NB4 (cell line): ENCODE measurements at regions not wholly inside any gene's neighbourhood (a gene's known extent, or its start where the extent isn't known, plus 50 kb on each side); places are given as distances from the start of the nearest gene placed in this dataset.

Experiments
- POLR2A ChIP-seq: IDR thresholded peaks from 2 replicates; pipeline ENCODE4 v1.6.1; 2011; ENCODE audit warnings: mild to moderate bottlenecking; ENCODE audit not compliant: insufficient read length; ENCODE audit errors: extremely low read depth
- TF ChIP-seq, protein P1 (sequence below): IDR thresholded peaks from one replicate; pipeline ENCODE4 v1.5.1; 2012; ENCODE audit warnings: low read depth, low read length

DNA sequence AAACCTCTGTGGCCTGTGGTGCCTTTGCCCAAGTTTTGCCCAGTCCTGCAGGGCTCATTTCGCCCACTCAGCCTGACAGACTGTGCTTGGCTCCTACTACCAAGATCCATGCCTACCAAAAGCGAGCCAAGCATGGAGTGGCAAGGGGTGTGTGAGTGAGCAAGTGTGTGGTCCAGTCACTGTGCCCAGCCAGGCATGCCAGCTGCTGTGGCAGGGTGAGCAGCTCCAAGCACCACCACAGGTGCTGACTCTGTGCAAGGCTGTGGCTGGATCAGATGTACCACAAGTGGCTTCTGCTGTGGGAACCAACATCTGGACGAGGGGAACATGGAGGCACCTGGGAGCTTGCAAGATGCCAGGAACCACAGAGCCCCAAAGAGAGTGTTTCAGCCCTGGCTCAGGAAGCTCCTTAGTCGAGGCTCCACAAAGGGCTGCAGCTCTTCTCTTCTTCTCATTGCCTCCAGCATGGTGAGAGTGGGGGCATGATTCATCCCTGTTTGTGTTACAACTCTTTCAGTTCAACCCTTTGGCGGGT, 1564.2 kb upstream of the MIR17HG start:
- TF ChIP-seq, protein P1, sequence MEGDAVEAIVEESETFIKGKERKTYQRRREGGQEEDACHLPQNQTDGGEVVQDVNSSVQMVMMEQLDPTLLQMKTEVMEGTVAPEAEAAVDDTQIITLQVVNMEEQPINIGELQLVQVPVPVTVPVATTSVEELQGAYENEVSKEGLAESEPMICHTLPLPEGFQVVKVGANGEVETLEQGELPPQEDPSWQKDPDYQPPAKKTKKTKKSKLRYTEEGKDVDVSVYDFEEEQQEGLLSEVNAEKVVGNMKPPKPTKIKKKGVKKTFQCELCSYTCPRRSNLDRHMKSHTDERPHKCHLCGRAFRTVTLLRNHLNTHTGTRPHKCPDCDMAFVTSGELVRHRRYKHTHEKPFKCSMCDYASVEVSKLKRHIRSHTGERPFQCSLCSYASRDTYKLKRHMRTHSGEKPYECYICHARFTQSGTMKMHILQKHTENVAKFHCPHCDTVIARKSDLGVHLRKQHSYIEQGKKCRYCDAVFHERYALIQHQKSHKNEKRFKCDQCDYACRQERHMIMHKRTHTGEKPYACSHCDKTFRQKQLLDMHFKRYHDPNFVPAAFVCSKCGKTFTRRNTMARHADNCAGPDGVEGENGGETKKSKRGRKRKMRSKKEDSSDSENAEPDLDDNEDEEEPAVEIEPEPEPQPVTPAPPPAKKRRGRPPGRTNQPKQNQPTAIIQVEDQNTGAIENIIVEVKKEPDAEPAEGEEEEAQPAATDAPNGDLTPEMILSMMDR, result no peak
- TF ChIP-seq POLR2A, result no peak
